GM12878 (cell line): ENCODE measurements at regions not wholly inside any gene's neighbourhood (a gene's known extent, or its start where the extent isn't known, plus 50 kb on each side); places are given as distances from the start of the nearest gene placed in this dataset.

Experiments
- ATAC-seq: fragments of 200-7000 bp; cut with Tn5 transposase; 3 replicates; pipeline ENCODE4 v1.9.1; 2020; ENCODE audit warnings: mild to moderate bottlenecking, moderate library complexity
- BruUV-seq: library from RNA; stranded (reverse); fragments of 400-500 nt; replicated peaks from 2 replicates; lab custom pipeline; 2021; lab: Mats Ljungman, UMichigan
- CTCF ChIA-PET: fragments of 300-600 bp; sonication (Branson Sonifier 250); formaldehyde crosslinking; extraction: SDS; loops from one replicate; lab custom pipeline; 2021; ENCODE audit warnings: inconsistent platforms; lab: Yijun Ruan, JAX
- POLR2A ChIA-PET: fragments of 350-600 bp; formaldehyde crosslinking; extraction: SDS; loops from one replicate; lab custom pipeline; 2021; ENCODE audit warnings: inconsistent platforms; lab: Charles Lee
- RAD21 ChIA-PET: fragments of 300-600 bp; sonication (Branson Sonifier 250); formaldehyde crosslinking; loops from one replicate; lab custom pipeline; 2023; ENCODE audit warnings: antibody characterized with exemption; ENCODE audit not compliant: unreplicated experiment; lab: Charles Lee
- SMC1A ChIA-PET: fragments of 300-600 bp; sonication (Branson Sonifier 250); formaldehyde crosslinking; loops from one replicate; lab custom pipeline; 2023; ENCODE audit not compliant: unreplicated experiment, uncharacterized antibody; lab: Charles Lee
- DNase-seq: peaks from one replicate; pipeline ENCODE4 v3.0.0-alpha.2; 2011; ENCODE audit warnings: low read depth, low spot score
- FAIRE-seq: peaks from 3 replicates; lab custom pipeline; 2011; peaks lifted over from hg19 to GRCh38; lab: Jason Lieb, UNC
- H2AFZ ChIP-seq: 2 replicates; pipeline ENCODE4 v1.6.0; 2011; ENCODE audit warnings: low read depth, low read length, control low read depth; ENCODE audit not compliant: control insufficient read depth
- H3K27ac ChIP-seq: 2 replicates; pipeline ENCODE4 v1.5.1; 2011; ENCODE audit warnings: control low read depth; ENCODE audit not compliant: control insufficient read depth, insufficient read depth
- H3K27me3 ChIP-seq, 2 experiments: replicated peaks in 1 of 2; 2 replicates each; pipeline versions ENCODE4 v1.6.0 to v1.6.1; 2011; ENCODE audit warnings: low read length in 1 of 2; ENCODE audit not compliant: control insufficient read depth in 2 of 2, insufficient read depth in 2 of 2
- H3K36me3 ChIP-seq, 2 experiments: 2 replicates each; pipeline ENCODE4 v1.5.1; 2011; ENCODE audit warnings: low read length in 1 of 2; ENCODE audit not compliant: control insufficient read depth in 2 of 2, insufficient read depth in 2 of 2
- H3K4me1 ChIP-seq: 2 replicates; pipeline ENCODE4 v1.6.1; 2011; ENCODE audit warnings: mild to moderate bottlenecking, low read length, moderate library complexity, mixed read lengths; ENCODE audit not compliant: control insufficient read depth, insufficient read depth
- H3K4me2 ChIP-seq: 2 replicates; pipeline ENCODE4 v1.6.0; 2011; ENCODE audit warnings: control low read depth; ENCODE audit not compliant: control insufficient read depth, insufficient read depth
- H3K4me3 ChIP-seq: fragments of 200-600 bp; sonication (generic); 2 replicates; pipeline ENCODE4 v1.5.1; 2016
- H3K79me2 ChIP-seq: 2 replicates; pipeline ENCODE4 v1.6.0; 2011; ENCODE audit warnings: low read length; ENCODE audit not compliant: control insufficient read depth, insufficient read depth
- H3K9ac ChIP-seq: 2 replicates; pipeline ENCODE4 v1.8.0; 2011; ENCODE audit warnings: low read length, control low read depth, mixed read lengths; ENCODE audit not compliant: control insufficient read depth, insufficient read depth
- H3K9me3 ChIP-seq: replicated peaks from 3 replicates; pipeline ENCODE4 v1.5.1; 2011; ENCODE audit warnings: mild to moderate bottlenecking, low read length; ENCODE audit not compliant: control insufficient read depth, insufficient read depth
- H4K20me1 ChIP-seq: 2 replicates; pipeline ENCODE4 v1.6.0; 2011; ENCODE audit not compliant: control insufficient read depth, insufficient read depth
- CBFB ChIP-seq: IDR thresholded peaks from 2 replicates; pipeline ENCODE4 v1.6.1; 2016; ENCODE audit warnings: antibody characterized with exemption, low read depth
- CHD4 ChIP-seq: fragments of 200-600 bp; sonication (generic); IDR thresholded peaks from 2 replicates; pipeline ENCODE4 v1.6.1; 2016; ENCODE audit warnings: mild to moderate bottlenecking
- GABPA ChIP-seq: IDR thresholded peaks from 2 replicates; pipeline ENCODE4 v1.6.1; 2014; ENCODE audit warnings: antibody characterized with exemption, low read depth, mild to moderate bottlenecking, inconsistent platforms
- HCFC1 ChIP-seq: fragments of 150-350 bp; IDR thresholded peaks from 2 replicates; pipeline ENCODE4 v1.6.1; 2014; ENCODE audit warnings: low read length
- IRF3 ChIP-seq: fragments of 450-650 bp; IDR thresholded peaks from 2 replicates; pipeline ENCODE4 v1.6.1; 2014; ENCODE audit warnings: mild to moderate bottlenecking
- POU2F2 ChIP-seq: IDR thresholded peaks from 3 replicates; pipeline ENCODE4 v1.6.1; 2011; ENCODE audit warnings: low read depth, mild to moderate bottlenecking, low read length, borderline replicate concordance
- RBBP5 ChIP-seq: fragments of 200-600 bp; sonication (generic); conservative IDR thresholded peaks from 2 replicates; pipeline ENCODE4 v1.6.1; 2016
- SIN3A ChIP-seq: IDR thresholded peaks from 2 replicates; pipeline ENCODE4 v1.6.1; 2012; ENCODE audit warnings: low read depth, low read length, improper control_type of control experiment
- SP1 ChIP-seq: IDR thresholded peaks from one replicate; pipeline ENCODE4 v1.6.1; 2011; ENCODE audit warnings: low read depth, low read length
- ZBED1 ChIP-seq: IDR thresholded peaks from 2 replicates; pipeline ENCODE4 v1.6.1; 2016; ENCODE audit warnings: borderline replicate concordance
- ZNF207 ChIP-seq: fragments of 450-650 bp; IDR thresholded peaks from 2 replicates; pipeline ENCODE4 v1.6.1; 2014; ENCODE audit warnings: antibody characterized with exemption, mild to moderate bottlenecking, borderline replicate concordance
- ZNF24 ChIP-seq: fragments of 450-650 bp; IDR thresholded peaks from 2 replicates; pipeline ENCODE4 v1.6.1; 2017; ENCODE audit warnings: antibody characterized with exemption, mild to moderate bottlenecking
- WGBS: methylation state at CpG from one replicate; pipeline ENCODE4 v1.1.6; 2016; ENCODE audit warnings: low lambda C conversion rate; ENCODE audit not compliant: insufficient replicate concordance, insufficient coverage; ENCODE audit errors: missing lambda C conversion rate; 5-methylcytosine and 5-hydroxymethylcytosine counted together
- in situ Hi-C: fragments of 300-500 bp; cut with MboI; formaldehyde crosslinking; loops from 9 replicates; pipeline ENCODE4 v1.14.3; 2018; ENCODE audit warnings: mixed read lengths
- intact Hi-C: fragments of 100-400 bp; cut with micrococcal nuclease; formaldehyde crosslinking; loops from one replicate; pipeline ENCODE4 v1.14.2; 2022; ENCODE audit not compliant: unreplicated experiment

- in situ Hi-C loops: no loop called here
- intact Hi-C loops: no loop called here
- ChIA-PET RAD21 (no interaction called here), POLR2A (no interaction called here), SMC1A (interaction anchor here (1.0 kb wide), 1 partner anchor 180 kb away, joined by 3 read pairs; no protein-coding TSS in a partner anchor), CTCF (no interaction called here)
- Histone ChIP-seq H2AFZ (no peak overlapping the region), H3K27ac (no peak overlapping the region), H3K4me3 (no peak overlapping the region), H3K9ac (no peak overlapping the region), H4K20me1 (no peaks in the 10 kb centered on the region), H3K79me2 (no peaks in the 10 kb centered on the region), H3K36me3 (no peaks in the 10 kb centered on the region), H3K4me1 (no peaks in the 10 kb centered on the region), H3K4me2 (no peak overlapping the region), H3K9me3 (no peaks in the 10 kb centered on the region), H3K27me3 (no peaks in the 10 kb centered on the region)
- ATAC-seq (no peak), FAIRE-seq (no peak), DNase-seq (no peak)
- whole genome bisulfite sequencing: 2% methylated on average over 3 of the region's 3 CpGs
- no peak for TF ChIP-seq ZNF207
- no peak for TF ChIP-seq CBFB
- no peak for TF ChIP-seq RBBP5
- no peak for TF ChIP-seq HCFC1
- no peak for TF ChIP-seq CHD4
- TF ChIP-seq ZNF24: no peak
- no peak for TF ChIP-seq POU2F2
- TF ChIP-seq SIN3A: no peak
- no peak for TF ChIP-seq IRF3
- TF ChIP-seq ZBED1: no peak
- TF ChIP-seq SP1: no peak
- no peak for TF ChIP-seq GABPA
- BruUV-seq: no TSS peak
Observed at GRCh38 chrX:8358302-8358701, 106.3 kb upstream of the VCX3B start.
